Right lobe of liver (tissue), 4 donors: ENCODE measurements at regions not wholly inside any gene's neighbourhood (a gene's known extent, or its start where the extent isn't known, plus 50 kb on each side); places are given as distances from the start of the nearest gene placed in this dataset.

Experiments
- CTCF ChIP-seq, 4 donors: fragments of 200-600 bp in 3 of 4; fragments of 450-650 bp in 1 of 4; IDR thresholded peaks; one replicate each; pipeline versions ENCODE4 v1.5.1 to v1.8.0; 2016 to 2022; ENCODE audit warnings: antibody characterized with exemption in 4 of 4, mild to moderate bottlenecking in 2 of 4
- POLR2A ChIP-seq: fragments of 450-650 bp; IDR thresholded peaks from one replicate; pipeline ENCODE4 v1.6.1; 2017; ENCODE audit warnings: antibody characterized with exemption, mild to moderate bottlenecking
- donor health status: DM: no; HTN: no; CAD: no.
- donor health status: DM: no; HTN: no; CAD: no.
- donor health status: DM: no; HTN: yes; CAD: no.

- TF ChIP-seq CTCF (IDR thresholded peaks at IDR 0.05) (no peak), POLR2A (no peak)
Measured at GRCh38 chr1:222000131-222000530, 258.2 kb upstream of the DUSP10 start.
